GM12878 (cell line): ENCODE measurements at regions not wholly inside any gene's neighbourhood (a gene's known extent, or its start where the extent isn't known, plus 50 kb on each side); places are given as distances from the start of the nearest gene placed in this dataset.

ENCODE experiments used
- ATAC-seq: fragments of 200-7000 bp; cut with Tn5 transposase; 3 replicates; pipeline ENCODE4 v1.9.1; 2020; ENCODE audit warnings: mild to moderate bottlenecking, moderate library complexity
- BruUV-seq: library from RNA; stranded (reverse); fragments of 400-500 nt; replicated peaks from 2 replicates; lab custom pipeline; 2021; lab: Mats Ljungman, UMichigan
- CTCF ChIA-PET: fragments of 300-600 bp; sonication (Branson Sonifier 250); formaldehyde crosslinking; extraction: SDS; loops from one replicate; lab custom pipeline; 2021; ENCODE audit warnings: inconsistent platforms; lab: Yijun Ruan, JAX
- POLR2A ChIA-PET: fragments of 350-600 bp; formaldehyde crosslinking; extraction: SDS; loops from one replicate; lab custom pipeline; 2021; ENCODE audit warnings: inconsistent platforms; lab: Charles Lee
- RAD21 ChIA-PET: fragments of 300-600 bp; sonication (Branson Sonifier 250); formaldehyde crosslinking; loops from one replicate; lab custom pipeline; 2023; ENCODE audit warnings: antibody characterized with exemption; ENCODE audit not compliant: unreplicated experiment; lab: Charles Lee
- SMC1A ChIA-PET: fragments of 300-600 bp; sonication (Branson Sonifier 250); formaldehyde crosslinking; loops from one replicate; lab custom pipeline; 2023; ENCODE audit not compliant: unreplicated experiment, uncharacterized antibody; lab: Charles Lee
- DNase-seq: peaks from one replicate; pipeline ENCODE4 v3.0.0-alpha.2; 2011; ENCODE audit warnings: low read depth, low spot score
- FAIRE-seq: peaks from 3 replicates; lab custom pipeline; 2011; peaks lifted over from hg19 to GRCh38; lab: Jason Lieb, UNC
- H2AFZ ChIP-seq: 2 replicates; pipeline ENCODE4 v1.6.0; 2011; ENCODE audit warnings: low read depth, low read length, control low read depth; ENCODE audit not compliant: control insufficient read depth
- H3K27ac ChIP-seq: 2 replicates; pipeline ENCODE4 v1.5.1; 2011; ENCODE audit warnings: control low read depth; ENCODE audit not compliant: control insufficient read depth, insufficient read depth
- H3K27me3 ChIP-seq, 2 experiments: replicated peaks in 1 of 2; 2 replicates each; pipeline versions ENCODE4 v1.6.0 to v1.6.1; 2011; ENCODE audit warnings: low read length in 1 of 2; ENCODE audit not compliant: control insufficient read depth in 2 of 2, insufficient read depth in 2 of 2
- H3K36me3 ChIP-seq, 2 experiments: 2 replicates each; pipeline ENCODE4 v1.5.1; 2011; ENCODE audit warnings: low read length in 1 of 2; ENCODE audit not compliant: control insufficient read depth in 2 of 2, insufficient read depth in 2 of 2
- H3K4me1 ChIP-seq: 2 replicates; pipeline ENCODE4 v1.6.1; 2011; ENCODE audit warnings: mild to moderate bottlenecking, low read length, moderate library complexity, mixed read lengths; ENCODE audit not compliant: control insufficient read depth, insufficient read depth
- H3K4me2 ChIP-seq: 2 replicates; pipeline ENCODE4 v1.6.0; 2011; ENCODE audit warnings: control low read depth; ENCODE audit not compliant: control insufficient read depth, insufficient read depth
- H3K4me3 ChIP-seq: fragments of 200-600 bp; sonication (generic); 2 replicates; pipeline ENCODE4 v1.5.1; 2016
- H3K79me2 ChIP-seq: 2 replicates; pipeline ENCODE4 v1.6.0; 2011; ENCODE audit warnings: low read length; ENCODE audit not compliant: control insufficient read depth, insufficient read depth
- H3K9ac ChIP-seq: 2 replicates; pipeline ENCODE4 v1.8.0; 2011; ENCODE audit warnings: low read length, control low read depth, mixed read lengths; ENCODE audit not compliant: control insufficient read depth, insufficient read depth
- H3K9me3 ChIP-seq: replicated peaks from 3 replicates; pipeline ENCODE4 v1.5.1; 2011; ENCODE audit warnings: mild to moderate bottlenecking, low read length; ENCODE audit not compliant: control insufficient read depth, insufficient read depth
- H4K20me1 ChIP-seq: 2 replicates; pipeline ENCODE4 v1.6.0; 2011; ENCODE audit not compliant: control insufficient read depth, insufficient read depth
- ATF7 ChIP-seq: fragments of 450-650 bp; IDR thresholded peaks from 2 replicates; pipeline ENCODE4 v1.6.1; 2016; ENCODE audit warnings: low read depth, mild to moderate bottlenecking
- BCLAF1 ChIP-seq: fragments of 450-650 bp; IDR thresholded peaks from 2 replicates; pipeline ENCODE4 v1.6.1; 2017; ENCODE audit warnings: antibody characterized with exemption, mild to moderate bottlenecking, moderate library complexity
- DPF2 ChIP-seq: fragments of 450-650 bp; IDR thresholded peaks from 2 replicates; pipeline ENCODE4 v1.6.1; 2017; ENCODE audit warnings: mild to moderate bottlenecking
- ELK1 ChIP-seq: IDR thresholded peaks from 2 replicates; pipeline ENCODE4 v1.6.1; 2012; ENCODE audit warnings: low read depth, low read length, improper control_type of control experiment
- GABPA ChIP-seq: IDR thresholded peaks from 2 replicates; pipeline ENCODE4 v1.6.1; 2014; ENCODE audit warnings: antibody characterized with exemption, low read depth, mild to moderate bottlenecking, inconsistent platforms
- IKZF2 ChIP-seq, 2 experiments: fragments of 450-650 bp; IDR thresholded peaks; 2 replicates each; pipeline ENCODE4 v1.6.1; 2017; ENCODE audit warnings: mild to moderate bottlenecking in 2 of 2, moderate library complexity in 2 of 2
- NFIC ChIP-seq: IDR thresholded peaks from 2 replicates; pipeline ENCODE4 v1.6.1; 2012; ENCODE audit warnings: low read depth, mild to moderate bottlenecking, inconsistent platforms, low read length, moderate library complexity
- POLR2AphosphoS5 ChIP-seq: IDR thresholded peaks from 2 replicates; pipeline ENCODE4 v1.6.1; 2011; ENCODE audit warnings: mild to moderate bottlenecking, low read length, inconsistent platforms
- RUNX3 ChIP-seq: IDR thresholded peaks from 2 replicates; pipeline ENCODE4 v1.6.1; 2012; ENCODE audit warnings: low read length, inconsistent platforms
- SP1 ChIP-seq: IDR thresholded peaks from one replicate; pipeline ENCODE4 v1.6.1; 2011; ENCODE audit warnings: low read depth, low read length
- WGBS: methylation state at CpG from one replicate; pipeline ENCODE4 v1.1.6; 2016; ENCODE audit warnings: low lambda C conversion rate; ENCODE audit not compliant: insufficient replicate concordance, insufficient coverage; ENCODE audit errors: missing lambda C conversion rate; 5-methylcytosine and 5-hydroxymethylcytosine counted together
- in situ Hi-C: fragments of 300-500 bp; cut with MboI; formaldehyde crosslinking; loops from 9 replicates; pipeline ENCODE4 v1.14.3; 2018; ENCODE audit warnings: mixed read lengths
- intact Hi-C: fragments of 100-400 bp; cut with micrococcal nuclease; formaldehyde crosslinking; loops from one replicate; pipeline ENCODE4 v1.14.2; 2022; ENCODE audit not compliant: unreplicated experiment

- FAIRE-seq (no peak), ATAC-seq (peak; percentile 91), DNase-seq (no peak)
- Histone ChIP-seq H3K9ac (no peak overlapping the region), H3K27me3 (no peaks in the 10 kb centered on the region), H3K79me2 (no peaks in the 10 kb centered on the region), H2AFZ (no peak overlapping the region), H3K4me2 (no peak overlapping the region), H3K4me3 (no peak overlapping the region), H4K20me1 (no peaks in the 10 kb centered on the region), H3K9me3 (no peaks in the 10 kb centered on the region), H3K27ac (no peak overlapping the region), H3K4me1 (no peaks in the 10 kb centered on the region), H3K36me3 (no peaks in the 10 kb centered on the region)
- ChIA-PET SMC1A (interaction anchor here (1.0 to 1.3 kb wide), 2 partner anchors 10 to 75 kb away, joined by 3 to 4 read pairs; no protein-coding TSS in a partner anchor), POLR2A (interaction anchor here (0.6 kb wide), 1 partner anchor 1214 kb away, joined by 4 read pairs; no protein-coding TSS in a partner anchor), CTCF (interaction anchor here (1.1 to 1.2 kb wide), 2 partner anchors 217 to 520 kb away, joined by 3 to 4 read pairs; no protein-coding TSS in a partner anchor), RAD21 (no interaction called here)
- 71% methylated on average over 4 of the region's 4 CpGs for WGBS
- intact Hi-C loops (loop anchor here (5.0 to 10.0 kb wide), 3 partner anchors 147 to 699 kb away; no protein-coding TSS in a partner anchor), in situ Hi-C loops (loop anchor here (10.0 kb wide), 2 partner anchors 361 to 521 kb away; no protein-coding TSS in a partner anchor)
- BruUV-seq = no TSS peak
- TF ChIP-seq BCLAF1 (no peak), NFIC (0 out of 2 replicates have a peak, but pooled peaks have one; percentile 41), GABPA (no peak), RUNX3 (peak; percentile 59; the same call in 1 of the 2 replicates), ATF7 (peak; percentile 54), SP1 (no peak), POLR2AphosphoS5 (no peak), IKZF2 (IDR thresholded peaks at IDR 0.05) (peak in 1 of 2 experiments; percentile 47; a peak in 3 of 4 replicates), DPF2 (0 out of 2 replicates have a peak, but pooled peaks have one; percentile 22), ELK1 (no peak)
These were observed 172.3 kb downstream of the ADGRL4 start for GRCh38 chr1:78834201-78834741.
